HepG2 (cell line): ENCODE measurements at regions not wholly inside any gene's neighbourhood (a gene's known extent, or its start where the extent isn't known, plus 50 kb on each side); places are given as distances from the start of the nearest gene placed in this dataset.

Experiments used
- ATAC-seq: fragments of 200-7000 bp; cut with Tn5 transposase; 3 replicates; pipeline ENCODE4 v1.9.1; 2020; ENCODE audit warnings: mild to moderate bottlenecking, moderate library complexity
- BruUV-seq: library from RNA; stranded (reverse); fragments of 400-500 nt; replicated peaks from 2 replicates; lab custom pipeline; 2021; lab: Mats Ljungman, UMichigan
- CTCF ChIA-PET: fragments of 300-600 bp; formaldehyde crosslinking; extraction: SDS; loops from one replicate; lab custom pipeline; 2021; ENCODE audit warnings: low total read pairs, inconsistent platforms, low intra/inter-chr PET ratio; lab: Yijun Ruan, JAX
- POLR2A ChIA-PET: fragments of 350-600 bp; sonication (Branson Sonifier 250); formaldehyde crosslinking; loops from one replicate; lab custom pipeline; 2020; ENCODE audit warnings: antibody characterized with exemption, inconsistent platforms; lab: Yijun Ruan, JAX
- DNase-seq: peaks from one replicate; pipeline ENCODE4 v3.0.0-alpha.2; 2015; ENCODE audit warnings: low spot score
- FAIRE-seq: peaks from 3 replicates; lab custom pipeline; 2011; peaks lifted over from hg19 to GRCh38; lab: Jason Lieb, UNC
- H2AFZ ChIP-seq: one replicate; pipeline ENCODE4 v1.6.1; 2011; ENCODE audit warnings: low read length, inconsistent platforms
- H3K27ac ChIP-seq: fragments of 300-600 bp; 3 replicates; pipeline ENCODE4 v1.8.0; 2011; ENCODE audit warnings: mixed run types, mild to moderate bottlenecking, mixed read lengths, low read length, inconsistent platforms; ENCODE audit not compliant: insufficient read depth; ENCODE audit errors: extremely low read length
- H3K27me3 ChIP-seq, 2 experiments: fragments of 200-600 bp in 1 of 2; 2 replicates in 1 of 2; 3 replicates in 1 of 2; pipeline versions ENCODE4 v1.6.0 to v1.8.0; 2011; ENCODE audit warnings: low read length in 2 of 2, mild to moderate bottlenecking in 2 of 2, moderate library complexity in 2 of 2, inconsistent platforms in 1 of 2; ENCODE audit not compliant: insufficient read depth in 2 of 2, control insufficient read depth in 1 of 2
- H3K36me3 ChIP-seq, 2 experiments: fragments of 200-600 bp in 1 of 2; replicated peaks in 1 of 2; 2 replicates in 1 of 2; 3 replicates in 1 of 2; pipeline versions ENCODE4 v1.5.1 to v1.8.0; 2011; ENCODE audit warnings: low read length in 2 of 2, inconsistent platforms in 1 of 2; ENCODE audit not compliant: insufficient read depth in 2 of 2, control insufficient read depth in 1 of 2
- H3K4me1 ChIP-seq: 2 replicates; pipeline ENCODE4 v1.5.1; 2012; ENCODE audit warnings: low read length, inconsistent platforms; ENCODE audit not compliant: insufficient read depth
- H3K4me2 ChIP-seq: 2 replicates; pipeline ENCODE4 v1.6.0; 2011; ENCODE audit warnings: low read depth, low read length, inconsistent platforms
- H3K4me3 ChIP-seq, 3 experiments: fragments of 200-600 bp in 1 of 3; sonication (generic), shearing (Covaris generic) in 1 of 3; replicated peaks in 1 of 3; 2 replicates each; pipeline ENCODE4 v1.5.1; 2011 to 2016; ENCODE audit warnings: low read length in 3 of 3, inconsistent platforms in 2 of 3, low read depth in 2 of 3, mild to moderate bottlenecking in 2 of 3, control low read depth in 1 of 3, mixed read lengths in 1 of 3; ENCODE audit not compliant: insufficient read depth in 1 of 3
- H3K79me2 ChIP-seq: one replicate; pipeline ENCODE4 v1.6.1; 2011; ENCODE audit warnings: low read length, inconsistent platforms; ENCODE audit not compliant: insufficient read depth
- H3K9ac ChIP-seq: 2 replicates; pipeline ENCODE4 v1.6.0; 2011; ENCODE audit warnings: mild to moderate bottlenecking, low read depth, low read length, inconsistent platforms; ENCODE audit not compliant: insufficient read depth
- H3K9me3 ChIP-seq: 2 replicates; pipeline ENCODE4 v1.5.1; 2012; ENCODE audit warnings: mild to moderate bottlenecking, low read length
- H4K20me1 ChIP-seq: 2 replicates; pipeline ENCODE4 v1.6.0; 2011; ENCODE audit warnings: inconsistent platforms, mild to moderate bottlenecking, low read length, moderate library complexity; ENCODE audit not compliant: insufficient read depth
- MAZ ChIP-seq, 2 experiments: sonication (generic) in 1 of 2; formaldehyde crosslinking in 1 of 2; IDR thresholded peaks; 2 replicates each; pipeline versions ENCODE4 v1.5.0 to v1.6.1; 2012 to 2020; ENCODE audit warnings: low read depth in 2 of 2, mild to moderate bottlenecking in 2 of 2, borderline replicate concordance in 1 of 2, improper control_type of control experiment in 1 of 2, low read length in 1 of 2, missing genetic modification reagents in 1 of 2, moderate library complexity in 1 of 2
- NR1H2 ChIP-seq: sonication (generic); formaldehyde crosslinking; IDR thresholded peaks from 2 replicates; pipeline ENCODE4 v1.8.1; 2022; ENCODE audit warnings: low read depth, missing genetic modification reagents, borderline replicate concordance
- PTBP1 ChIP-seq: fragments of 200-400 bp; formaldehyde crosslinking; IDR thresholded peaks from 2 replicates; pipeline ENCODE4 v1.6.1; 2018; ENCODE audit warnings: low read length, low read depth; ENCODE audit not compliant: poor library complexity, severe bottlenecking
- SAP130 ChIP-seq: IDR thresholded peaks from 2 replicates; pipeline ENCODE4 v1.6.1; 2016; ENCODE audit warnings: low read depth
- YEATS4 ChIP-seq: sonication (generic); formaldehyde crosslinking; IDR thresholded peaks from 2 replicates; pipeline ENCODE4 v1.4.0; 2020; ENCODE audit warnings: missing genetic modification reagents, borderline replicate concordance
- ZNF432 ChIP-seq: sonication (generic); formaldehyde crosslinking; IDR thresholded peaks from 2 replicates; pipeline ENCODE4 v1.5.0; 2020; ENCODE audit warnings: missing genetic modification reagents, mild to moderate bottlenecking, borderline replicate concordance
- ZNF557 ChIP-seq: sonication (generic); formaldehyde crosslinking; IDR thresholded peaks from 2 replicates; pipeline ENCODE4 v1.4.0; 2020; ENCODE audit warnings: missing genetic modification reagents
- WGBS: methylation state at CpG from one replicate; pipeline ENCODE4 v1.1.6; 2017; ENCODE audit warnings: low lambda C conversion rate; 5-methylcytosine and 5-hydroxymethylcytosine counted together
- in situ Hi-C: cut with HindIII; loops from 2 replicates; pipeline ENCODE4 v1.10.0; 2017; ENCODE audit warnings: low pct_unique_long_range_greater_than_20kb; ENCODE audit not compliant: extremely low pct_ligation_motif_present
- intact Hi-C: fragments of 100-400 bp; cut with micrococcal nuclease; formaldehyde crosslinking; loops from one replicate; pipeline ENCODE4 v1.10.0; 2022; ENCODE audit not compliant: unreplicated experiment
- TF ChIP-seq, protein P1 (sequence below): sonication (generic); formaldehyde crosslinking; IDR thresholded peaks from 2 replicates; pipeline ENCODE4 v1.8.0; 2022; ENCODE audit warnings: mild to moderate bottlenecking, missing genetic modification reagents, moderate library complexity
- TF ChIP-seq, protein P2 (sequence below): sonication (generic); formaldehyde crosslinking; IDR thresholded peaks from 2 replicates; pipeline ENCODE4 v1.4.0; 2020; ENCODE audit warnings: missing genetic modification reagents

DNA sequence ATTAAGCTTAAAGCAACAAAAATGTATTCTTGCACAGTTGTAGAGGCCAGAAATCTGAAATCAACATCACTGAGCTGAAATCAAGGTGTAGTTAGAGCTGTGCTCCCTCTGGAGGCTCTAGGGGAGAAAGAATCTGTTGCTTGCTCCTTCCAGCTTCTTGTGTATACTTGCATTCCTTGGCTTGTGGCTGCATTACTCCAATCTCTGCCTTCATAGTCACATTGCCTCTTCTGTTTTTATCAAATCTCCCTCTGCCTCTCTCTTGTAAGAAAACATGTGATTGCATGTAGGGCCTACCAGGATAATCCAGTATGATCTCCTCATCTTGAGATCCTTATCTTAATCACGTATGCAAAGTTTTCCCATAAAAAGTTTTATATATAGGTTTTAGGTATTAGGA lies 487.9 kb upstream of the SGO1 start:
- intact Hi-C loops (no loop called here), in situ Hi-C loops (no loop called here)
- ChIA-PET POLR2A (no interaction called here), CTCF (no interaction called here)
- no peak for ATAC-seq
- no peak for TF ChIP-seq PTBP1
- no peak for TF ChIP-seq NR1H2 (CRISPR knock-in tag)
- TF ChIP-seq YEATS4 (CRISPR knock-in tag) = no peak
- no peak for TF ChIP-seq SAP130 (CRISPR knock-in tag)
- no peak for TF ChIP-seq MAZ (IDR thresholded peaks at IDR 0.05; ENCODE audit: borderline replicate concordance, low read depth, low read length)
- no peak for TF ChIP-seq MAZ (CRISPR knock-in tag; IDR thresholded peaks at IDR 0.05; ENCODE audit: low read depth)
- TF ChIP-seq, protein P1, sequence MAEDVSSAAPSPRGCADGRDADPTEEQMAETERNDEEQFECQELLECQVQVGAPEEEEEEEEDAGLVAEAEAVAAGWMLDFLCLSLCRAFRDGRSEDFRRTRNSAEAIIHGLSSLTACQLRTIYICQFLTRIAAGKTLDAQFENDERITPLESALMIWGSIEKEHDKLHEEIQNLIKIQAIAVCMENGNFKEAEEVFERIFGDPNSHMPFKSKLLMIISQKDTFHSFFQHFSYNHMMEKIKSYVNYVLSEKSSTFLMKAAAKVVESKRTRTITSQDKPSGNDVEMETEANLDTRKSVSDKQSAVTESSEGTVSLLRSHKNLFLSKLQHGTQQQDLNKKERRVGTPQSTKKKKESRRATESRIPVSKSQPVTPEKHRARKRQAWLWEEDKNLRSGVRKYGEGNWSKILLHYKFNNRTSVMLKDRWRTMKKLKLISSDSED (CRISPR knock-in tag) = no peak
- TF ChIP-seq, protein P2, sequence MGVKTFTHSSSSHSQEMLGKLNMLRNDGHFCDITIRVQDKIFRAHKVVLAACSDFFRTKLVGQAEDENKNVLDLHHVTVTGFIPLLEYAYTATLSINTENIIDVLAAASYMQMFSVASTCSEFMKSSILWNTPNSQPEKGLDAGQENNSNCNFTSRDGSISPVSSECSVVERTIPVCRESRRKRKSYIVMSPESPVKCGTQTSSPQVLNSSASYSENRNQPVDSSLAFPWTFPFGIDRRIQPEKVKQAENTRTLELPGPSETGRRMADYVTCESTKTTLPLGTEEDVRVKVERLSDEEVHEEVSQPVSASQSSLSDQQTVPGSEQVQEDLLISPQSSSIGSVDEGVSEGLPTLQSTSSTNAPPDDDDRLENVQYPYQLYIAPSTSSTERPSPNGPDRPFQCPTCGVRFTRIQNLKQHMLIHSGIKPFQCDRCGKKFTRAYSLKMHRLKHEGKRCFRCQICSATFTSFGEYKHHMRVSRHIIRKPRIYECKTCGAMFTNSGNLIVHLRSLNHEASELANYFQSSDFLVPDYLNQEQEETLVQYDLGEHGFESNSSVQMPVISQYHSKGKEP = no peak
- TF ChIP-seq ZNF432 (CRISPR knock-in tag) = no peak
- TF ChIP-seq ZNF557 (CRISPR knock-in tag) = no peak
- Histone ChIP-seq H3K27me3 (no peaks in the 10 kb centered on the region), H2AFZ (no peak overlapping the region), H3K36me3 (no peaks in the 10 kb centered on the region), H3K9ac (no peak overlapping the region), H3K27ac (no peak overlapping the region), H4K20me1 (no peaks in the 10 kb centered on the region), H3K4me2 (no peak overlapping the region), H3K79me2 (no peaks in the 10 kb centered on the region), H3K4me1 (no peaks in the 10 kb centered on the region), H3K9me3 (peaks cover 78% of the 10 kb centered on the region), H3K4me3 (no peak overlapping the region)
- DNase-seq = no peak
- no TSS peak for BruUV-seq
- FAIRE-seq = no peak
- WGBS = 33% methylated on average over 1 of the region's 1 CpG
